ENCODE measurements at regions not wholly inside any gene's neighbourhood (a gene's known extent, or its start where the extent isn't known, plus 50 kb on each side); places are given as distances from the start of the nearest gene placed in this dataset.

DNA sequence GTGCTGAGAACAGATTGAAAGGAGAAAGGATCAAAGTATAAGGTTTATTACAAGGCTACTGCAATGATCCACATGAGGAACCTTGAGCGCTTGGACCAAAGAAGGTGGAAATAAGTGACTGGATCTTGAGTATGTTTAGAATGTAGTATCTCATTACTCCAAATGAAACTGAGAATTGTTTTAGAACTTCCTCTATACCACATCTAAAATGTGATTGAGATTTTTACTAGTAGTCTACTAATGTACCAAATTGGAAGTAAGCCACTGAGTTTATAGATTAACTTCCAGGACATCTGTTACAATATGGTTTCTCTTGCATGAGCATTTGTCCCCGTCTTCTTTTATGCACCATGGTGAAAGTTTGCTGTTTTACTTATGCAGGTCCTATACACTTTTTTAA lies 300.5 kb downstream of the SUCLG1 start:
- TF ChIP-seq, protein P1, sequence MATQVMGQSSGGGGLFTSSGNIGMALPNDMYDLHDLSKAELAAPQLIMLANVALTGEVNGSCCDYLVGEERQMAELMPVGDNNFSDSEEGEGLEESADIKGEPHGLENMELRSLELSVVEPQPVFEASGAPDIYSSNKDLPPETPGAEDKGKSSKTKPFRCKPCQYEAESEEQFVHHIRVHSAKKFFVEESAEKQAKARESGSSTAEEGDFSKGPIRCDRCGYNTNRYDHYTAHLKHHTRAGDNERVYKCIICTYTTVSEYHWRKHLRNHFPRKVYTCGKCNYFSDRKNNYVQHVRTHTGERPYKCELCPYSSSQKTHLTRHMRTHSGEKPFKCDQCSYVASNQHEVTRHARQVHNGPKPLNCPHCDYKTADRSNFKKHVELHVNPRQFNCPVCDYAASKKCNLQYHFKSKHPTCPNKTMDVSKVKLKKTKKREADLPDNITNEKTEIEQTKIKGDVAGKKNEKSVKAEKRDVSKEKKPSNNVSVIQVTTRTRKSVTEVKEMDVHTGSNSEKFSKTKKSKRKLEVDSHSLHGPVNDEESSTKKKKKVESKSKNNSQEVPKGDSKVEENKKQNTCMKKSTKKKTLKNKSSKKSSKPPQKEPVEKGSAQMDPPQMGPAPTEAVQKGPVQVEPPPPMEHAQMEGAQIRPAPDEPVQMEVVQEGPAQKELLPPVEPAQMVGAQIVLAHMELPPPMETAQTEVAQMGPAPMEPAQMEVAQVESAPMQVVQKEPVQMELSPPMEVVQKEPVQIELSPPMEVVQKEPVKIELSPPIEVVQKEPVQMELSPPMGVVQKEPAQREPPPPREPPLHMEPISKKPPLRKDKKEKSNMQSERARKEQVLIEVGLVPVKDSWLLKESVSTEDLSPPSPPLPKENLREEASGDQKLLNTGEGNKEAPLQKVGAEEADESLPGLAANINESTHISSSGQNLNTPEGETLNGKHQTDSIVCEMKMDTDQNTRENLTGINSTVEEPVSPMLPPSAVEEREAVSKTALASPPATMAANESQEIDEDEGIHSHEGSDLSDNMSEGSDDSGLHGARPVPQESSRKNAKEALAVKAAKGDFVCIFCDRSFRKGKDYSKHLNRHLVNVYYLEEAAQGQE (IDR thresholded peaks at IDR 0.05; ENCODE audit: low read depth), result no peak
- TF ChIP-seq CEBPB (IDR thresholded peaks at IDR 0.05), result no peak
- TF ChIP-seq, protein P2, sequence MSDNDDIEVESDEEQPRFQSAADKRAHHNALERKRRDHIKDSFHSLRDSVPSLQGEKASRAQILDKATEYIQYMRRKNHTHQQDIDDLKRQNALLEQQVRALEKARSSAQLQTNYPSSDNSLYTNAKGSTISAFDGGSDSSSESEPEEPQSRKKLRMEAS (IDR thresholded peaks at IDR 0.05), result no peak
- TF ChIP-seq EP300 (IDR thresholded peaks at IDR 0.05; ENCODE audit: borderline replicate concordance), result no peak
- no peak for TF ChIP-seq TAF1 (IDR thresholded peaks at IDR 0.05; ENCODE audit: low read depth)
- TF ChIP-seq YY1 (IDR thresholded peaks at IDR 0.05; ENCODE audit: low read depth), result no peak
- no peak for TF ChIP-seq TEAD4 (IDR thresholded peaks at IDR 0.05)
- no peak for TF ChIP-seq RAD21 (IDR thresholded peaks at IDR 0.05; ENCODE audit: low read depth)
- no peak for TF ChIP-seq FOXM1 (IDR thresholded peaks at IDR 0.05; ENCODE audit: borderline replicate concordance, low read depth)
- TF ChIP-seq NFIC (IDR thresholded peaks at IDR 0.05), result no peak
- no peak for TF ChIP-seq ZBTB7A (IDR thresholded peaks at IDR 0.05; ENCODE audit: low read depth)
- TF ChIP-seq EGR1 (IDR thresholded peaks at IDR 0.05), result no peak
